Right lobe of liver (tissue), 4 donors: ENCODE measurements at regions not wholly inside any gene's neighbourhood (a gene's known extent, or its start where the extent isn't known, plus 50 kb on each side); places are given as distances from the start of the nearest gene placed in this dataset.

ENCODE experiments used
- POLR2A ChIP-seq: fragments of 450-650 bp; IDR thresholded peaks from one replicate; pipeline ENCODE4 v1.6.1; 2017; ENCODE audit warnings: antibody characterized with exemption, mild to moderate bottlenecking
- TF ChIP-seq, protein P1 (sequence below), 4 donors: fragments of 200-600 bp in 3 of 4; fragments of 450-650 bp in 1 of 4; IDR thresholded peaks; one replicate each; pipeline versions ENCODE4 v1.5.1 to v1.8.0; 2016 to 2022; ENCODE audit warnings: antibody characterized with exemption in 4 of 4, mild to moderate bottlenecking in 2 of 4
- donor health status: DM: no; HTN: no; CAD: no.
- donor health status: DM: no; HTN: no; CAD: no.
- donor health status: DM: no; HTN: yes; CAD: no.

DNA sequence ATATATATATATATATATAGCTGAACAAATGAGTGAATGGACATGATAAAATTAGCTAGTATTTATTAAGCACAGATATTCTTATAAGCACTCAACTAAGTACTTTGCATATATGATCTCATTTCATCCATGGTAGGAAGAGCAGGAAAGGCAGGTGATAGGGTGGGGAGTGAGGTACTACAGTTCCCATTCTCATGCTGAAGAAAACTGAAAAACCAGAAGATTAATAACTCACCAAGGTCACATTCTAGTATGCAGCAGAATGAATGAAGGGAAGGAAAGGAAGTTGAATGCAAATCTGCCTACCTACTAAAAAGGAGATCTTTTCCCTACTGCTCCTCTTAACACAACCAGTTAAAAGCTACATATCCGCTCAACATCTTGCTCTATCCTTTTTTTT, 298.1 kb upstream of the TMPO start:
- TF ChIP-seq, protein P1, sequence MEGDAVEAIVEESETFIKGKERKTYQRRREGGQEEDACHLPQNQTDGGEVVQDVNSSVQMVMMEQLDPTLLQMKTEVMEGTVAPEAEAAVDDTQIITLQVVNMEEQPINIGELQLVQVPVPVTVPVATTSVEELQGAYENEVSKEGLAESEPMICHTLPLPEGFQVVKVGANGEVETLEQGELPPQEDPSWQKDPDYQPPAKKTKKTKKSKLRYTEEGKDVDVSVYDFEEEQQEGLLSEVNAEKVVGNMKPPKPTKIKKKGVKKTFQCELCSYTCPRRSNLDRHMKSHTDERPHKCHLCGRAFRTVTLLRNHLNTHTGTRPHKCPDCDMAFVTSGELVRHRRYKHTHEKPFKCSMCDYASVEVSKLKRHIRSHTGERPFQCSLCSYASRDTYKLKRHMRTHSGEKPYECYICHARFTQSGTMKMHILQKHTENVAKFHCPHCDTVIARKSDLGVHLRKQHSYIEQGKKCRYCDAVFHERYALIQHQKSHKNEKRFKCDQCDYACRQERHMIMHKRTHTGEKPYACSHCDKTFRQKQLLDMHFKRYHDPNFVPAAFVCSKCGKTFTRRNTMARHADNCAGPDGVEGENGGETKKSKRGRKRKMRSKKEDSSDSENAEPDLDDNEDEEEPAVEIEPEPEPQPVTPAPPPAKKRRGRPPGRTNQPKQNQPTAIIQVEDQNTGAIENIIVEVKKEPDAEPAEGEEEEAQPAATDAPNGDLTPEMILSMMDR (IDR thresholded peaks at IDR 0.05), result no peak
- TF ChIP-seq POLR2A, result no peak
